Vagina (tissue), 2 donors: ENCODE measurements at regions not wholly inside any gene's neighbourhood (a gene's known extent, or its start where the extent isn't known, plus 50 kb on each side); places are given as distances from the start of the nearest gene placed in this dataset.

Source experiments
- DNase-seq, 2 donors: peaks; one replicate each; pipeline ENCODE4 v3.0.0-alpha.2; 2017; ENCODE audit errors: extremely low spot score in 2 of 2
- H3K27ac ChIP-seq: fragments of 200-600 bp; sonication (generic); one replicate; pipeline ENCODE4 v1.5.1; 2019
- H3K27me3 ChIP-seq: fragments of 200-600 bp; sonication (generic); one replicate; pipeline ENCODE4 v1.5.1; 2019
- H3K36me3 ChIP-seq, 2 donors: fragments of 200-600 bp; sonication (generic); one replicate each; pipeline ENCODE4 v1.5.1; 2017 to 2019
- H3K4me1 ChIP-seq: fragments of 200-600 bp; sonication (generic); one replicate; pipeline ENCODE4 v1.5.1; 2019
- H3K4me3 ChIP-seq, 2 donors: fragments of 200-600 bp; sonication (generic); 1 replicate in 1 of 2; 2 replicates in 1 of 2; pipeline ENCODE4 v1.5.1; 2016 to 2019
- H3K9me3 ChIP-seq: fragments of 200-600 bp; sonication (generic); one replicate; pipeline ENCODE4 v1.5.1; 2019
- CTCF ChIP-seq, 3 experiments: fragments of 450-650 bp in 2 of 3; fragments of 200-600 bp in 1 of 3; sonication (generic) in 1 of 3; IDR thresholded peaks; one replicate each; pipeline ENCODE4 v1.5.1; 2017 to 2019; ENCODE audit warnings: antibody characterized with exemption in 3 of 3, mild to moderate bottlenecking in 2 of 3, moderate library complexity in 2 of 3
- POLR2A ChIP-seq, 2 donors: fragments of 450-650 bp; IDR thresholded peaks; one replicate each; pipeline ENCODE4 v1.6.1; 2017; ENCODE audit warnings: antibody characterized with exemption in 2 of 2, mild to moderate bottlenecking in 2 of 2, moderate library complexity in 2 of 2
- POLR2AphosphoS5 ChIP-seq, 2 donors: sonication (generic); formaldehyde crosslinking; IDR thresholded peaks; one replicate each; pipeline ENCODE4 v1.9.0; 2017; ENCODE audit warnings: antibody characterized with exemption in 2 of 2, mild to moderate bottlenecking in 2 of 2, low read depth in 1 of 2; ENCODE audit not compliant: insufficient read depth in 1 of 2
- intact Hi-C: fragments of 100-400 bp; cut with DNase I; formaldehyde crosslinking; loops from one replicate; pipeline ENCODE4 v1.15.1; 2023

- DNase-seq = no peak
- no peak for TF ChIP-seq POLR2A (IDR thresholded peaks at IDR 0.05)
- no peak for TF ChIP-seq CTCF (IDR thresholded peaks at IDR 0.05)
- TF ChIP-seq POLR2AphosphoS5 (IDR thresholded peaks at IDR 0.05; ENCODE audit: insufficient read depth in 1 of 2, low read depth in 1 of 2) = no peak
- intact Hi-C loops = no loop called here
- Histone ChIP-seq H3K27ac (no peak overlapping the region), H3K4me1 (no peaks in the 10 kb centered on the region), H3K9me3 (no peaks in the 10 kb centered on the region), H3K4me3 (no peak overlapping the region), H3K36me3 (no peaks in the 10 kb centered on the region), H3K27me3 (no peaks in the 10 kb centered on the region)
These were observed 309.9 kb upstream of the ASIC2 start for GRCh38 chr17:33602981-33603380.

GRCh38 chr17:33603789-33604188 lies 310.7 kb upstream of the ASIC2 start:
- H3K9me3 ChIP-seq = no peaks in the 10 kb centered on the region
- no peaks in the 10 kb centered on the region for H3K4me1 ChIP-seq
- no peak for TF ChIP-seq POLR2A (IDR thresholded peaks at IDR 0.05)
- no peak for TF ChIP-seq POLR2AphosphoS5 (IDR thresholded peaks at IDR 0.05; ENCODE audit: insufficient read depth in 1 of 2, low read depth in 1 of 2)
- no peak for TF ChIP-seq CTCF (IDR thresholded peaks at IDR 0.05)
- H3K27me3 ChIP-seq = no peaks in the 10 kb centered on the region
- DNase-seq = no peak
- no peak overlapping the region for H3K4me3 ChIP-seq
- no peaks in the 10 kb centered on the region for H3K36me3 ChIP-seq
- no peak overlapping the region for H3K27ac ChIP-seq
- intact Hi-C loops = no loop called here

GRCh38 chr17:33611532-33611931 lies 318.4 kb upstream of the ASIC2 start:
- H3K27ac ChIP-seq = no peak overlapping the region
- no peaks in the 10 kb centered on the region for H3K36me3 ChIP-seq
- no peak for TF ChIP-seq POLR2AphosphoS5 (IDR thresholded peaks at IDR 0.05; ENCODE audit: insufficient read depth in 1 of 2, low read depth in 1 of 2)
- TF ChIP-seq CTCF (IDR thresholded peaks at IDR 0.05) = no peak
- no peak for TF ChIP-seq POLR2A (IDR thresholded peaks at IDR 0.05)
- intact Hi-C loops = no loop called here
- no peak for DNase-seq
- H3K27me3 ChIP-seq = no peaks in the 10 kb centered on the region
- no peaks in the 10 kb centered on the region for H3K9me3 ChIP-seq
- H3K4me1 ChIP-seq = no peaks in the 10 kb centered on the region
- no peak overlapping the region for H3K4me3 ChIP-seq

- intact Hi-C loops = no loop called here
These were observed 322.8 kb upstream of the ASIC2 start for GRCh38 chr17:33615861-33616260.

GRCh38 chr17:33623841-33624240 lies 330.7 kb upstream of the ASIC2 start:
- Histone ChIP-seq H3K36me3 (no peaks in the 10 kb centered on the region), H3K27ac (no peak overlapping the region), H3K4me1 (no peaks in the 10 kb centered on the region), H3K27me3 (no peaks in the 10 kb centered on the region), H3K4me3 (no peak overlapping the region), H3K9me3 (no peaks in the 10 kb centered on the region)
- intact Hi-C loops = no loop called here
- no peak for DNase-seq
- no peak for TF ChIP-seq POLR2AphosphoS5 (IDR thresholded peaks at IDR 0.05; ENCODE audit: insufficient read depth in 1 of 2, low read depth in 1 of 2)
- TF ChIP-seq CTCF (IDR thresholded peaks at IDR 0.05) = no peak
- no peak for TF ChIP-seq POLR2A (IDR thresholded peaks at IDR 0.05)

More at GRCh38 chr17:33615861-33616260, 322.8 kb upstream of the ASIC2 start:
- Histone ChIP-seq H3K4me1 (no peaks in the 10 kb centered on the region), H3K27me3 (no peaks in the 10 kb centered on the region), H3K36me3 (no peaks in the 10 kb centered on the region), H3K27ac (no peak overlapping the region), H3K9me3 (no peaks in the 10 kb centered on the region), H3K4me3 (no peak overlapping the region)
- TF ChIP-seq POLR2AphosphoS5 (IDR thresholded peaks at IDR 0.05; ENCODE audit: insufficient read depth in 1 of 2, low read depth in 1 of 2) (no peak), POLR2A (IDR thresholded peaks at IDR 0.05) (no peak), CTCF (IDR thresholded peaks at IDR 0.05) (no peak)
- DNase-seq = no peak
